Fibroblast of lung (primary cell): ENCODE measurements at regions not wholly inside any gene's neighbourhood (a gene's known extent, or its start where the extent isn't known, plus 50 kb on each side); places are given as distances from the start of the nearest gene placed in this dataset.

ENCODE experiments used
- EZH2 ChIP-seq: IDR thresholded peaks from 2 replicates; pipeline ENCODE4 v1.5.1; 2012; ENCODE audit warnings: low read length, control low read depth, mild to moderate bottlenecking; ENCODE audit errors: missing control alignments
- TF ChIP-seq, protein P1 (sequence below), 2 donors: IDR thresholded peaks in 1 of 2; conservative IDR thresholded peaks in 1 of 2; 1 replicate in 1 of 2; 2 replicates in 1 of 2; pipeline ENCODE4 v1.5.1; 2011 to 2012; ENCODE audit warnings: low read length in 2 of 2, control low read depth in 1 of 2, inconsistent platforms in 1 of 2, low read depth in 1 of 2, mild to moderate bottlenecking in 1 of 2

DNA sequence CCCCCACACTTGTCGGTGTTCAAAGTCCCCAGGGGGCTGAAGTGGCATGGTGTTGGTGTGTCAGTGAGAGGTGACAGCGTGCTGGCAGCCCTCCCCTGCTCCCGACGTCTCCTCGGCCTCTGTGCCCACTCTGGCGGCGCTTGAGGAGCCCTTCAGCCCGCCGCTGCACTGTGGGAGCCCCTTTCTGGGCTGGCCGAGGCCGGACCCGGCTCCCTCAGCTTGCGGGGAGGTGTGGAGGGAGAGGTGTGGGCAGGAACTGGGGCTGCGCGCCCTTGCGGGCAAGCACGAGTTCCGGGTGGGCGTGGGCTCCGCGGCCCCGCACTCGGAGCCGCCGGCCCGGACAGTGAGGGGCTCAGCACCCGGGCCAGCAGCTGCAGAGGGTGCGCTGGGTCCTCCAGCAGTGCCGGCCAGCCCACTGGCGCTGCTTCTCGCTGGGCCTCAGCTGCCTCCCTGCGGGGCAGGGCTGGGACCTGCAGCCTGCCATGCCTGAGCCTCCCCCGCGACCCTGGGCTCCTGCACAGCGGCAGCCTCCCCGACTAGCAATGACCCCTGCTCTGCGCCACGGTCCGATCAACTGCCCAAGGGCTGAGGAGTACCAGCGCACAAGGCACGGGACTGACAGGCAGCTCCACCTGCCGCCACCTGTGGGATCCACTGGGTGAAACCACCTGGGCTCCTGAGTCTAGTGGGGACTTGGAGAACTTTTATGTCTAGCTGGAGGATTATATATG lies 224.1 kb upstream of the RIOK2 start:
- TF ChIP-seq, protein P1, sequence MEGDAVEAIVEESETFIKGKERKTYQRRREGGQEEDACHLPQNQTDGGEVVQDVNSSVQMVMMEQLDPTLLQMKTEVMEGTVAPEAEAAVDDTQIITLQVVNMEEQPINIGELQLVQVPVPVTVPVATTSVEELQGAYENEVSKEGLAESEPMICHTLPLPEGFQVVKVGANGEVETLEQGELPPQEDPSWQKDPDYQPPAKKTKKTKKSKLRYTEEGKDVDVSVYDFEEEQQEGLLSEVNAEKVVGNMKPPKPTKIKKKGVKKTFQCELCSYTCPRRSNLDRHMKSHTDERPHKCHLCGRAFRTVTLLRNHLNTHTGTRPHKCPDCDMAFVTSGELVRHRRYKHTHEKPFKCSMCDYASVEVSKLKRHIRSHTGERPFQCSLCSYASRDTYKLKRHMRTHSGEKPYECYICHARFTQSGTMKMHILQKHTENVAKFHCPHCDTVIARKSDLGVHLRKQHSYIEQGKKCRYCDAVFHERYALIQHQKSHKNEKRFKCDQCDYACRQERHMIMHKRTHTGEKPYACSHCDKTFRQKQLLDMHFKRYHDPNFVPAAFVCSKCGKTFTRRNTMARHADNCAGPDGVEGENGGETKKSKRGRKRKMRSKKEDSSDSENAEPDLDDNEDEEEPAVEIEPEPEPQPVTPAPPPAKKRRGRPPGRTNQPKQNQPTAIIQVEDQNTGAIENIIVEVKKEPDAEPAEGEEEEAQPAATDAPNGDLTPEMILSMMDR (conservative IDR thresholded peaks at IDR 0.05 in 1 of 2, IDR thresholded peaks at IDR 0.05 in 1 of 2; ENCODE audit: low read depth in 1 of 2, low read length in 2 of 2): no peak
- TF ChIP-seq EZH2: no peak
